ENCODE measurements at regions not wholly inside any gene's neighbourhood (a gene's known extent, or its start where the extent isn't known, plus 50 kb on each side); places are given as distances from the start of the nearest gene placed in this dataset.

GRCh38 chr22:34010259-34010658, 90.0 kb upstream of the LARGE1 start:
- H3K4me3 ChIP-seq, result no peak overlapping the region
- DNase-seq (ENCODE audit: low spot score), result no peak
- no peak overlapping the region for H3K27ac ChIP-seq
- TF ChIP-seq, protein P1, sequence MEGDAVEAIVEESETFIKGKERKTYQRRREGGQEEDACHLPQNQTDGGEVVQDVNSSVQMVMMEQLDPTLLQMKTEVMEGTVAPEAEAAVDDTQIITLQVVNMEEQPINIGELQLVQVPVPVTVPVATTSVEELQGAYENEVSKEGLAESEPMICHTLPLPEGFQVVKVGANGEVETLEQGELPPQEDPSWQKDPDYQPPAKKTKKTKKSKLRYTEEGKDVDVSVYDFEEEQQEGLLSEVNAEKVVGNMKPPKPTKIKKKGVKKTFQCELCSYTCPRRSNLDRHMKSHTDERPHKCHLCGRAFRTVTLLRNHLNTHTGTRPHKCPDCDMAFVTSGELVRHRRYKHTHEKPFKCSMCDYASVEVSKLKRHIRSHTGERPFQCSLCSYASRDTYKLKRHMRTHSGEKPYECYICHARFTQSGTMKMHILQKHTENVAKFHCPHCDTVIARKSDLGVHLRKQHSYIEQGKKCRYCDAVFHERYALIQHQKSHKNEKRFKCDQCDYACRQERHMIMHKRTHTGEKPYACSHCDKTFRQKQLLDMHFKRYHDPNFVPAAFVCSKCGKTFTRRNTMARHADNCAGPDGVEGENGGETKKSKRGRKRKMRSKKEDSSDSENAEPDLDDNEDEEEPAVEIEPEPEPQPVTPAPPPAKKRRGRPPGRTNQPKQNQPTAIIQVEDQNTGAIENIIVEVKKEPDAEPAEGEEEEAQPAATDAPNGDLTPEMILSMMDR (IDR thresholded peaks at IDR 0.05), result no peak

DNA sequence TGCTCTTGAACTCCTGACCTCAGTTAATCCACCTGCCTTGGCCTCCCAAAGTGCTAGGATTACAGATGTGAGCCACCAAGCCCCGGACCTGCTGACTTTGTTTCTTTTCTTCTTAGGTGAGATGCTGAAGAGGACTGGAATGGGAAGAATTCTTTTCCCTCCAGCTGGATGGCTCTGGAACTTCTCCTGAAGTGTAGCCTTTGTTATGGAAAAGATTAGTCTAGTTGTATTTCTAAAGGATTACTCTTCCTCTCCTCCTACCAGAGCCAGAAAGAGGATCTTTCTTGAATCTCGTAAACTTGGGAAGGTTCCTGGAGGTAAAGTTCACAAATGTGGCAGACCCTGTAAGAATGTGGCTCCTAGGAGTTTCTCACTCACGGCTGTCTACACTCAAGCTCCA, 95.4 kb upstream of the LARGE1 start:
- DNase-seq (ENCODE audit: low spot score), result no peak
- no peak overlapping the region for H3K4me3 ChIP-seq
- H3K27ac ChIP-seq, result no peak overlapping the region
- TF ChIP-seq, protein P1 (IDR thresholded peaks at IDR 0.05), result no peak

- Histone ChIP-seq H3K4me3 (no peak overlapping the region), H3K27ac (no peak overlapping the region)
- no peak for DNase-seq (ENCODE audit: low spot score)
- TF ChIP-seq, protein P1 (IDR thresholded peaks at IDR 0.05), result no peak
Observed at GRCh38 chr22:34017205-34017604, 96.9 kb upstream of the LARGE1 start.

- no peak overlapping the region for H3K27ac ChIP-seq
- H3K4me3 ChIP-seq, result no peak overlapping the region
- no peak for DNase-seq (ENCODE audit: low spot score)
- TF ChIP-seq, protein P1 (IDR thresholded peaks at IDR 0.05), result no peak
Observed at GRCh38 chr22:34019190-34019845, 99.0 kb upstream of the LARGE1 start.

DNA sequence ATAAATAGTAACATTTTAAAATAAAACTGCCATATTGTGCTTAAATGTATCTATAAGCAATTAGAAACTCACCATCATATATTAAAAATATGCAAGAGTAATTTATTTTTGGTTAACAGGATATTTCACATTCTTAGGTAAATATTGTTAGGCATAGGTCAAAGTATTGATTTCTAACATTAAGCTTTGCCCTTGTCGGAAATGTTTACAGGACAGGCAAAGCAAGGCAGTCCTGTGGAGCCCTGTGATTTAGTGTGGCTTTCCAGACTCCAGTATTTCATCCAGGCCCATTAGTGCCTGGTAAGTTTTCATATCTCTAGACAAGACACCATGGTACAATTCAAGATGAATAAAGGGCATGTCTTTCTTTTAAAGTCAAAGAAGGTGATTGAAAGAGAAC, 114.9 kb upstream of the LARGE1 start:
- TF ChIP-seq, protein P1 (IDR thresholded peaks at IDR 0.05), result no peak
- Histone ChIP-seq H3K27ac (no peak overlapping the region), H3K4me3 (no peak overlapping the region)
- no peak for DNase-seq (ENCODE audit: low spot score)

GRCh38 chr22:34036931-34037330, 116.7 kb upstream of the LARGE1 start:
- Histone ChIP-seq H3K27ac (no peak overlapping the region), H3K4me3 (no peak overlapping the region)
- TF ChIP-seq, protein P1 (IDR thresholded peaks at IDR 0.05), result no peak
- no peak for DNase-seq (ENCODE audit: low spot score)

DNA sequence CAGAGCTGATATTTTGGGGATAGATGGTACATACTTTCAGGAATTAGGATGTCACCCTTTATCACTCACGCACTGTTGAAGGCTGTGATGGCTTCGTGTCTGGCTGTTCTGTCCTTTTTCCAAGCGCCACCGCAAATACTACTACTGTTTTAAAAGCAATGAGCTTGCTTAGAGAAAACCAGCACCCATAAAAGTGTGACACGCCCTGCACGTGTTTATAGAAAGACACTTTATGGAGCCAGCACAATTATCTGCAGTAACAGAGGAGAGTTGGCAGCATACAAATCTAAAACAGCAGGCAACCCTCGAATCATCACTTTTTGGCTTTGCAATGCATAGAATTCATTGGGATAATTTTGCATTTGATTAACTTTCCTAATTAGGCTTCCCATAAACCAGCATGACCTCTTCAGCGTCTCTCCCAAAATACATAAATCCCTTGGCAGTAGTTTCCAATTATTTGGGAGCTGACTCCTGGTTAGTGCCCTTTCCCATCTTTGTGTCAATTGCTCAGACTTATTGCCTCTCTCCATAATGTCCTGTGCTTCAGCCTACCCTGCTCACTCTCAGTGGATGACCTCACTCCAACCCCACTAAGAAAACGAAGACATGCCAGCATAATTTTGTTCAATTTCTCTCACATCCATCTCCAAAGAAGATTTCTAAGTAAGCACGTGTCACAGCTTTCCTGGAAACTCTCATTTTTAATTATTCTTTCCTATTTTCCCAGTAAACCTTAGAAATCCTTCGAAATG, 118.7 kb upstream of the LARGE1 start:
- DNase-seq (ENCODE audit: low spot score), result no peak
- H3K4me3 ChIP-seq, result no peak overlapping the region
- TF ChIP-seq, protein P1 (IDR thresholded peaks at IDR 0.05), result no peak
- no peak overlapping the region for H3K27ac ChIP-seq
